ENCODE measurements at regions not wholly inside any gene's neighbourhood (a gene's known extent, or its start where the extent isn't known, plus 50 kb on each side); places are given as distances from the start of the nearest gene placed in this dataset.

- H2AFZ ChIP-seq (ENCODE audit: low read length), result no peak overlapping the region
- H4K20me1 ChIP-seq (ENCODE audit: insufficient read depth, low read length), result no peaks in the 10 kb centered on the region
- H3K79me2 ChIP-seq (ENCODE audit: insufficient read depth, low read length), result no peaks in the 10 kb centered on the region
- no peaks in the 10 kb centered on the region for H3K9me2 ChIP-seq (ENCODE audit: low read depth, low read length)
- H3K4me3 ChIP-seq (ENCODE audit: low read depth, low read length, poor library complexity, severe bottlenecking), result no peak overlapping the region
- no peak overlapping the region for H3K9ac ChIP-seq (ENCODE audit: low read length)
- no peaks in the 10 kb centered on the region for H3K36me3 ChIP-seq (ENCODE audit: insufficient read depth, low read length)
- no peak overlapping the region for H3K27ac ChIP-seq (ENCODE audit: low read depth, low read length, poor library complexity, severe bottlenecking)
- H3K4me1 ChIP-seq (ENCODE audit: insufficient read depth, low read length, severe bottlenecking), result peaks cover 21% of the 10 kb centered on the region
- H3K4me2 ChIP-seq (ENCODE audit: low read length), result no peak overlapping the region
- no peaks in the 10 kb centered on the region for H3K9me3 ChIP-seq (ENCODE audit: low read length)
- peak; percentile 50 for TF ChIP-seq CTCF (IDR thresholded peaks at IDR 0.05; ENCODE audit: low read length)
- no peak for TF ChIP-seq EZH2 (IDR thresholded peaks at IDR 0.05; ENCODE audit: borderline replicate concordance, low read length)
- H3K27me3 ChIP-seq (ENCODE audit: insufficient read depth, low read length), result no peaks in the 10 kb centered on the region
- H3F3A ChIP-seq (ENCODE audit: insufficient read depth, low read length), result no peaks in the 10 kb centered on the region
Measured at GRCh38 chr13:24627090-24627714, 53.0 kb upstream of the ATP12A start.

GRCh38 chr13:24627946-24628345, 52.3 kb upstream of the ATP12A start:
- Histone ChIP-seq H3K4me3 (ENCODE audit: low read depth, low read length, poor library complexity, severe bottlenecking) (no peak overlapping the region), H3K9me3 (ENCODE audit: low read length) (no peaks in the 10 kb centered on the region), H3K27ac (ENCODE audit: low read depth, low read length, poor library complexity, severe bottlenecking) (no peak overlapping the region), H2AFZ (ENCODE audit: low read length) (no peak overlapping the region), H3K36me3 (ENCODE audit: insufficient read depth, low read length) (no peaks in the 10 kb centered on the region), H3K4me1 (ENCODE audit: insufficient read depth, low read length, severe bottlenecking) (peaks cover 21% of the 10 kb centered on the region), H3K27me3 (ENCODE audit: insufficient read depth, low read length) (no peaks in the 10 kb centered on the region), H4K20me1 (ENCODE audit: insufficient read depth, low read length) (no peaks in the 10 kb centered on the region), H3K4me2 (ENCODE audit: low read length) (no peak overlapping the region), H3K79me2 (ENCODE audit: insufficient read depth, low read length) (no peaks in the 10 kb centered on the region), H3K9me2 (ENCODE audit: low read depth, low read length) (no peaks in the 10 kb centered on the region), H3F3A (ENCODE audit: insufficient read depth, low read length) (no peaks in the 10 kb centered on the region), H3K9ac (ENCODE audit: low read length) (no peak overlapping the region)
- TF ChIP-seq EZH2 (IDR thresholded peaks at IDR 0.05; ENCODE audit: borderline replicate concordance, low read length), result no peak
- no peak for TF ChIP-seq CTCF (IDR thresholded peaks at IDR 0.05; ENCODE audit: low read length)

- H3K27ac ChIP-seq (ENCODE audit: low read depth, low read length, poor library complexity, severe bottlenecking), result no peak overlapping the region
Measured at GRCh38 chr13:24629320-24629719, 50.9 kb upstream of the ATP12A start.

GRCh38 chr13:24630121-24630520, 50.1 kb upstream of the ATP12A start:
- no peaks in the 10 kb centered on the region for H4K20me1 ChIP-seq (ENCODE audit: insufficient read depth, low read length)
- H3K36me3 ChIP-seq (ENCODE audit: insufficient read depth, low read length), result no peaks in the 10 kb centered on the region
- H3K9me2 ChIP-seq (ENCODE audit: low read depth, low read length), result no peaks in the 10 kb centered on the region
- H2AFZ ChIP-seq (ENCODE audit: low read length), result no peak overlapping the region
- no peaks in the 10 kb centered on the region for H3K27me3 ChIP-seq (ENCODE audit: insufficient read depth, low read length)
- H3K4me3 ChIP-seq (ENCODE audit: low read depth, low read length, poor library complexity, severe bottlenecking), result no peak overlapping the region
- no peaks in the 10 kb centered on the region for H3F3A ChIP-seq (ENCODE audit: insufficient read depth, low read length)
- H3K9ac ChIP-seq (ENCODE audit: low read length), result no peak overlapping the region
- TF ChIP-seq EZH2 (IDR thresholded peaks at IDR 0.05; ENCODE audit: borderline replicate concordance, low read length), result no peak
- no peak for TF ChIP-seq CTCF (IDR thresholded peaks at IDR 0.05; ENCODE audit: low read length)
- H3K4me2 ChIP-seq (ENCODE audit: low read length), result no peak overlapping the region
- no peaks in the 10 kb centered on the region for H3K9me3 ChIP-seq (ENCODE audit: low read length)
- no peaks in the 10 kb centered on the region for H3K79me2 ChIP-seq (ENCODE audit: insufficient read depth, low read length)
- H3K4me1 ChIP-seq (ENCODE audit: insufficient read depth, low read length, severe bottlenecking), result peaks cover 20% of the 10 kb centered on the region
- no peak overlapping the region for H3K27ac ChIP-seq (ENCODE audit: low read depth, low read length, poor library complexity, severe bottlenecking)

More at GRCh38 chr13:24629320-24629719, 50.9 kb upstream of the ATP12A start:
- Histone ChIP-seq H3K9ac (ENCODE audit: low read length) (no peak overlapping the region), H3K4me1 (ENCODE audit: insufficient read depth, low read length, severe bottlenecking) (peaks cover 21% of the 10 kb centered on the region), H3K9me2 (ENCODE audit: low read depth, low read length) (no peaks in the 10 kb centered on the region), H3F3A (ENCODE audit: insufficient read depth, low read length) (no peaks in the 10 kb centered on the region), H3K4me2 (ENCODE audit: low read length) (no peak overlapping the region), H3K36me3 (ENCODE audit: insufficient read depth, low read length) (no peaks in the 10 kb centered on the region), H3K9me3 (ENCODE audit: low read length) (no peaks in the 10 kb centered on the region), H4K20me1 (ENCODE audit: insufficient read depth, low read length) (no peaks in the 10 kb centered on the region), H3K4me3 (ENCODE audit: low read depth, low read length, poor library complexity, severe bottlenecking) (no peak overlapping the region), H3K79me2 (ENCODE audit: insufficient read depth, low read length) (no peaks in the 10 kb centered on the region), H3K27me3 (ENCODE audit: insufficient read depth, low read length) (no peaks in the 10 kb centered on the region), H2AFZ (ENCODE audit: low read length) (no peak overlapping the region)
- no peak for TF ChIP-seq EZH2 (IDR thresholded peaks at IDR 0.05; ENCODE audit: borderline replicate concordance, low read length)
